ENCODE measurements at regions not wholly inside any gene's neighbourhood (a gene's known extent, or its start where the extent isn't known, plus 50 kb on each side); places are given as distances from the start of the nearest gene placed in this dataset.

GRCh38 chr13:105763851-105764250 is 771.6 kb downstream of the EFNB2 start:
- TF ChIP-seq CTCF (IDR thresholded peaks at IDR 0.05 in 2 of 3, conservative IDR thresholded peaks at IDR 0.05 in 1 of 3; ENCODE audit: borderline replicate concordance in 1 of 3, insufficient read depth in 1 of 3, low read depth in 2 of 3, low read length in 2 of 3) = no peak
- no peak for TF ChIP-seq EZH2phosphoT487 (IDR thresholded peaks at IDR 0.05; ENCODE audit: borderline replicate concordance)
- no peak for TF ChIP-seq SP1 (IDR thresholded peaks at IDR 0.05; ENCODE audit: low read depth)
- no peak for TF ChIP-seq EZH2 (IDR thresholded peaks at IDR 0.05)

Data from HCT116 (cell line).